Neural crest cell (in vitro differentiated cells): ENCODE measurements at regions not wholly inside any gene's neighbourhood (a gene's known extent, or its start where the extent isn't known, plus 50 kb on each side); places are given as distances from the start of the nearest gene placed in this dataset.

Experiments used
- DNase-seq: peaks from one replicate; pipeline ENCODE4 v3.0.0; 2021; ENCODE audit warnings: low read depth, mixed read lengths, low spot score
- H3K27ac Mint-ChIP-seq: one replicate; pipeline ENCODE4 v1.8.0; 2021; ENCODE audit warnings: mild to moderate bottlenecking, mixed read lengths; ENCODE audit not compliant: unreplicated experiment
- H3K27me3 Mint-ChIP-seq: 2 replicates; pipeline ENCODE4 v1.8.0; 2021; ENCODE audit warnings: low read depth, mild to moderate bottlenecking, mixed read lengths
- H3K36me3 Mint-ChIP-seq: 2 replicates; pipeline ENCODE4 v1.8.0; 2021; ENCODE audit warnings: low read depth, mild to moderate bottlenecking, mixed read lengths
- H3K4me1 Mint-ChIP-seq: 2 replicates; pipeline ENCODE4 v1.8.0; 2021; ENCODE audit warnings: mixed read lengths
- H3K4me3 Mint-ChIP-seq: one replicate; pipeline ENCODE4 v1.8.0; 2021; ENCODE audit warnings: mild to moderate bottlenecking, mixed read lengths
- H3K9me3 Mint-ChIP-seq: 2 replicates; pipeline ENCODE4 v1.8.0; 2021; ENCODE audit warnings: mixed read lengths
- TF ChIP-seq, protein P1 (sequence below): fragments of 200-600 bp; sonication (generic); conservative IDR thresholded peaks from 2 replicates; pipeline ENCODE4 v1.5.0; 2021; ENCODE audit warnings: antibody characterized with exemption, mild to moderate bottlenecking

DNA sequence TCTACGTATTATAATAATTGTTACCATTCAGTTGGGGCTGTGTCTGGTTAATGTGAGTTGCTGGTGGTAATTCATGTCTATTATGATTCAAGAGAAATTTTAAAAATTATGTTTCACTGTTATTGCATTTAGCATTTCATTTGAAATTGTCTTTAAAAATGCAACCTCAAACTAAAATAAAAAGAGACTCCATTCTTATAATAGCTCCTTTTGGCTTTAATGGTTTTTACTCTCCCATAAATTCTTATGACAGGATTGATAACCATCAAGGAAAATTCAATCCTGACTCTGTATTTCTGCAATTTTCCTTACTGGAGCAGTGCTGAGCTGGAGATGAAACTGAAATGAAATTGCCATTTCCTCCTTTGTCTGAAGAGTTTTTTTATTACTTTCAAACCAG, 262.7 kb downstream of the REEP3 start:
- H3K27ac Mint-ChIP-seq, result no peak overlapping the region
- DNase-seq, result no peak
- H3K9me3 Mint-ChIP-seq, result peaks cover 3% of the 10 kb centered on the region
- H3K36me3 Mint-ChIP-seq, result no peaks in the 10 kb centered on the region
- no peak overlapping the region for H3K4me3 Mint-ChIP-seq
- H3K27me3 Mint-ChIP-seq, result peaks cover 7% of the 10 kb centered on the region
- H3K4me1 Mint-ChIP-seq, result no peaks in the 10 kb centered on the region
- TF ChIP-seq, protein P1, sequence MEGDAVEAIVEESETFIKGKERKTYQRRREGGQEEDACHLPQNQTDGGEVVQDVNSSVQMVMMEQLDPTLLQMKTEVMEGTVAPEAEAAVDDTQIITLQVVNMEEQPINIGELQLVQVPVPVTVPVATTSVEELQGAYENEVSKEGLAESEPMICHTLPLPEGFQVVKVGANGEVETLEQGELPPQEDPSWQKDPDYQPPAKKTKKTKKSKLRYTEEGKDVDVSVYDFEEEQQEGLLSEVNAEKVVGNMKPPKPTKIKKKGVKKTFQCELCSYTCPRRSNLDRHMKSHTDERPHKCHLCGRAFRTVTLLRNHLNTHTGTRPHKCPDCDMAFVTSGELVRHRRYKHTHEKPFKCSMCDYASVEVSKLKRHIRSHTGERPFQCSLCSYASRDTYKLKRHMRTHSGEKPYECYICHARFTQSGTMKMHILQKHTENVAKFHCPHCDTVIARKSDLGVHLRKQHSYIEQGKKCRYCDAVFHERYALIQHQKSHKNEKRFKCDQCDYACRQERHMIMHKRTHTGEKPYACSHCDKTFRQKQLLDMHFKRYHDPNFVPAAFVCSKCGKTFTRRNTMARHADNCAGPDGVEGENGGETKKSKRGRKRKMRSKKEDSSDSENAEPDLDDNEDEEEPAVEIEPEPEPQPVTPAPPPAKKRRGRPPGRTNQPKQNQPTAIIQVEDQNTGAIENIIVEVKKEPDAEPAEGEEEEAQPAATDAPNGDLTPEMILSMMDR, result no peak

DNA sequence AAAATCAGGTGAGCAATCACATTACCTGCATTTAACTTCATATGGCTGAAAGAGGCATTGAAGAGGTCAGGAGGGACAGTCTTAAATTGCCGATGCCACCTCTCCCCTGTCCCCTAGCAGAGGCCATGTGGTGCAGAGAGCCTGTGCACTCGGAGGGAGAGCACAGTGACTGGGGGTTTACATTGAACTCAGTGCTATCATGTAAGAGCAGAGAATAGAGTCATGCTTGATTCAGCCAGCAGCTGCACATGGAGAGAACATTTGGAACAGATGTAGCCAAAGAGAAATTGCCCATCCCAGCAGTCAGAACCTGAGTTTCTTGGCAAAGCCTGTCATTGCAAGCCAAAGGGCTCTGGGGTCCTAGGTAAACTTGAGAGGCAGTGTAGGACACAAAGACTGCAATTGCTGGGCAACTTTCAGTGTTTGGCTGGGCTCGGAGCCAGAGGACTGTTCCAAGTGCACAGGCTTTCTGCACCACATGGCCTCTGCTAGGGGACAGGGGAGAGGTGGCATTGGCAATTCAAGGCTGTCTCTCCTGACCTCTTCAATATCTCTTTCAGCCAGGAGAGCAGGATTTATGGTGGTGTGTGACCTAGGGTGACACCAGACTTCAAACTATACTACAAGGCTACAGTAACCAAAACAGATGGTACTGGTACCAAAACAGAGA, 267.1 kb downstream of the REEP3 start:
- H3K27ac Mint-ChIP-seq, result no peak overlapping the region
- H3K9me3 Mint-ChIP-seq, result peaks cover 7% of the 10 kb centered on the region
- DNase-seq, result no peak
- no peaks in the 10 kb centered on the region for H3K36me3 Mint-ChIP-seq
- no peak overlapping the region for H3K4me3 Mint-ChIP-seq
- H3K27me3 Mint-ChIP-seq, result peaks cover 4% of the 10 kb centered on the region
- TF ChIP-seq, protein P1, result no peak
- no peaks in the 10 kb centered on the region for H3K4me1 Mint-ChIP-seq

DNA sequence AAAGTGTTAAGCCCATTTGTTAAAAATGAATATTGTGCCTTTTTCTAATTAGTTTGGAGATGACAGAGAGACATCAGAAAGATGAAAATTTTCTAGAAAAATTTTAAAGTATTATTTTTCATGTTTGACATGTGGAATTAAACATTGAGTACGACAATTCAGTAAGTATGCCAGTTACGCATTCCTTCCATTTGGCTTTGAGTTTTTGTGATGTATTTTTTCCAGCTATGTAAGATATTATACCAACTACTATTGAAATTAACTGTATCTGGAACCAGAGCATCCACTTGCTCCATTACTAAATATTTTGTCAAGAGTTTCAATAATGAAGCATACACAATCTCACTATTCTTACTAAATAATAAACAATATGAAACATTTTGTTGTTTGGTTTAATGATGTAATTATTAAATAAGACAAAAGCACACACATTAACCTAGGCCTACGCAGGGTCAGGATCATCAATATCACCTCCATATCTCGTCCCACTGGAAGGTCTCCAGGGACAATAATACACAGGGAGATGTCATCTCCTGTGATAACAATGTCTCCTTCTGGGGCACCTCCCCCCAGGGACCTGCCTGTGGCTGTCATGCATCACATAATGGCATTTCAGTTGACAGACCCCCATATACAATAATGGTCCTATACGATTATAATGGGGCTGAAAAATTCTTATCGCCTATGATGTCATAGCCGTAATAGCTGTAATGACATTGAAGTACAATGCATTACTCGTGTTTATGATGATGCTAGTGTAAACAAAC, 274.1 kb downstream of the REEP3 start:
- Mint-ChIP-seq H3K4me1 (peaks cover 7% of the 10 kb centered on the region), H3K27me3 (peaks cover 2% of the 10 kb centered on the region), H3K27ac (no peak overlapping the region), H3K9me3 (peaks cover 5% of the 10 kb centered on the region), H3K36me3 (no peaks in the 10 kb centered on the region), H3K4me3 (no peak overlapping the region)
- DNase-seq, result no peak
- TF ChIP-seq, protein P1, result no peak

DNA sequence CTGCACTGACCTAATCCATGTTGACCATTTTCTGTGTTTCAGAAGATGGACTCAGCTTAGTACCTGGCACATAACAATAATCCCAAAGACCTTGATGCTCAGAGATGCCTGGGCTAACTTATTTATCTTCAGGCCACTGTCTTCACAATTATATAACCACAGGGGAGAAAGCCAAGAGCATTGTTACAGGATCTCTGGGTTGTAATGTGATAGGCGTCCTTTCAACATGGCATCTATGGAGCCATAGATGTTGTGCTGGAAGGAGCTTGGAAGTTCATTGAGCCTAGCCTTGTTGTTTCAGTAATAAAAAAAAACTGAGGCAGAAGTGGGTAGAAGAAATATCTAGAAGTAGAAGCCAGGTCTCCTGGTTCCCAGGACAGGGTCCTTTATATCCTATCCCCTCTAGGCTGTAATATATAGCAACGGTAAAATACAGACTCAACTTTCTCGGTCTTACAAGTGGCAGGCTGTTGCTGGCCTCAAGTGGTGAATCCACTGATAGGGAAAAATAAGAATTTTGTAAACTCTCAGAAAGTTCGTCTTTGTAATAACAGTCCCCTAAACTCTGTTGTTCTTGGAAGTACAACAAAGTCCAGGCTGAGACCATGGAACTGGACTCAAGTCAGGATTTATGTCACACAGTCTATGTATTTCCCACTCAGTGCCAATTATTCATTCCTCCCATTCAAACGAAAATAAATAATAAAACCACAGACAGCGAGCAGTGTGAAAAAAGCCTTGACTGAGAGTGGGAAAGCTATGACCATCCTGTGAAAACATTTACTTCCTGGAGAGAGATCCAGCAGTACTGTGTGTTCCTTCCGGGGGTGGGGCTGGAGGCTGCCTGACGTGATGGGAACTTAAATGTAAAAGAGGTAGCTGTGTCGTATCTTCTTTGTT, 277.6 kb downstream of the REEP3 start:
- TF ChIP-seq, protein P1, result no peak
- H3K9me3 Mint-ChIP-seq, result no peaks in the 10 kb centered on the region
- no peaks in the 10 kb centered on the region for H3K36me3 Mint-ChIP-seq
- DNase-seq, result no peak
- H3K27me3 Mint-ChIP-seq, result no peaks in the 10 kb centered on the region
- H3K4me3 Mint-ChIP-seq, result no peak overlapping the region
- peaks cover 7% of the 10 kb centered on the region for H3K4me1 Mint-ChIP-seq
- no peak overlapping the region for H3K27ac Mint-ChIP-seq

DNA sequence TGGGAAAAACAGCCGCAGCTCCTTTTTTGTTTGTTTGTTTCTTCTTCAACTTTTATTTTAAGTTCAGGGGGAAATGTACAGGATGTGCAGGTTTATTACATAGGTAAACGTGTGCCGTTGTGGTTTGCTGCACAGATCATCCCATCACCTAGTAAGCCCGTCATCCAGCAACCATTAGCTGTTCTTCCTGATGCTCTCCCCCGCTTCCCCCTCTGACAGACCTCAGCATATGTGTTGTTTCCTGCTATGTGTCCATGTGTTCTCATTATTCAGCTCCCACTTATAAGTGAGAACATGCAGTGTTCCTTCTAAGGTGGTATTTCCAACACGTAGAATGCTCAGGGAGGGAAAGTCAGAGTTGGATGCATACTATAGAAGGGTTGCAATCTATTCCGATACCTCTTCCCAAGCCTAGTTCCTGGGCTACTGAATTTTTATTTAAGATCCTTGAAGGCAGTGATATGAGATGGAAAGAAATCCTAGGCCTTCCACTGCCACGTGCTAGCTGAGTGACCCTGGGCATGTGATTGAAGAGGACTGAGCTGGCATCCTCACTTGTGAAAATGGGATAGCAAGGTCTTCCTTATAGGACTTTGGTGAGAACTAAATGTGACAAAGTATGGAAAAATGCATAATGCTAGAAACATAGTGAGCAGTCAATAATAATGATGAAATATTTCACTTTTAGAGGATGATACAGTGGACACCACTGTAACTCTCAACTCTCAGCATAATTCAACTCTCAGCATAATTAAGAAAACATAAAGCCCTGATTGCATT, 278.5 kb downstream of the REEP3 start:
- no peak for DNase-seq
- Mint-ChIP-seq H3K4me3 (no peak overlapping the region), H3K9me3 (no peaks in the 10 kb centered on the region), H3K27ac (no peak overlapping the region), H3K4me1 (peaks cover 7% of the 10 kb centered on the region), H3K36me3 (no peaks in the 10 kb centered on the region), H3K27me3 (no peaks in the 10 kb centered on the region)
- TF ChIP-seq, protein P1, result no peak
